H9 (cell line): ENCODE measurements at regions not wholly inside any gene's neighbourhood (a gene's known extent, or its start where the extent isn't known, plus 50 kb on each side); places are given as distances from the start of the nearest gene placed in this dataset.

Experiments used
- DNase-seq: peaks from one replicate; pipeline ENCODE4 v3.0.0-alpha.2; 2017
- H2AFZ ChIP-seq: one replicate; pipeline ENCODE4 v1.6.1; 2013; ENCODE audit warnings: mild to moderate bottlenecking, low read length, control low read depth, moderate library complexity
- H2AK5ac ChIP-seq: 2 replicates; pipeline ENCODE4 v1.6.1; 2013; ENCODE audit warnings: low read length, control low read depth, mixed read lengths; ENCODE audit not compliant: insufficient read length
- H2BK120ac ChIP-seq: one replicate; pipeline ENCODE4 v1.6.1; 2013; ENCODE audit warnings: low read depth, mild to moderate bottlenecking, low read length, control low read depth, inconsistent platforms; ENCODE audit not compliant: poor library complexity, severe bottlenecking
- H2BK12ac ChIP-seq: 2 replicates; pipeline ENCODE4 v1.6.1; 2013; ENCODE audit warnings: low read length, control low read depth, mixed read lengths, low read depth; ENCODE audit not compliant: insufficient read length
- H2BK15ac ChIP-seq: 2 replicates; pipeline ENCODE4 v1.6.1; 2013; ENCODE audit warnings: low read depth, low read length, control low read depth
- H2BK20ac ChIP-seq: one replicate; pipeline ENCODE4 v1.6.1; 2013; ENCODE audit warnings: low read depth, mild to moderate bottlenecking, low read length, control low read depth, inconsistent platforms; ENCODE audit not compliant: poor library complexity, severe bottlenecking
- H2BK5ac ChIP-seq: 2 replicates; pipeline ENCODE4 v1.6.1; 2013; ENCODE audit warnings: low read length, control low read depth, mixed read lengths; ENCODE audit not compliant: insufficient read length
- H3K14ac ChIP-seq: 2 replicates; pipeline ENCODE4 v1.6.1; 2013; ENCODE audit warnings: low read length, control low read depth; ENCODE audit not compliant: insufficient read depth
- H3K18ac ChIP-seq: 2 replicates; pipeline ENCODE4 v1.6.1; 2013; ENCODE audit warnings: low read depth, mild to moderate bottlenecking, mixed read lengths, low read length, control low read depth; ENCODE audit not compliant: insufficient read length
- H3K23ac ChIP-seq: 2 replicates; pipeline ENCODE4 v1.6.1; 2013; ENCODE audit warnings: low read length, control low read depth, mixed read lengths, low read depth; ENCODE audit not compliant: insufficient read length
- H3K23me2 ChIP-seq: 2 replicates; pipeline ENCODE4 v1.6.1; 2013; ENCODE audit warnings: low read depth, mild to moderate bottlenecking, mixed read lengths, low read length, control low read depth; ENCODE audit not compliant: insufficient read length, poor library complexity, severe bottlenecking
- H3K27ac ChIP-seq: 2 replicates; pipeline ENCODE4 v1.5.1; 2013; ENCODE audit warnings: low read length, control low read depth, mixed read lengths, low read depth; ENCODE audit not compliant: insufficient read length
- H3K27me3 ChIP-seq: 2 replicates; pipeline ENCODE4 v1.6.1; 2013; ENCODE audit warnings: low read length, control low read depth, inconsistent platforms; ENCODE audit not compliant: insufficient read depth
- H3K4ac ChIP-seq: 2 replicates; pipeline ENCODE4 v1.6.1; 2013; ENCODE audit warnings: low read depth, mild to moderate bottlenecking, control low read depth, inconsistent platforms, low read length, moderate library complexity
- H3K4me1 ChIP-seq: 2 replicates; pipeline ENCODE4 v1.6.1; 2013; ENCODE audit warnings: low read length, control low read depth, inconsistent platforms; ENCODE audit not compliant: insufficient read depth
- H3K4me2 ChIP-seq: 2 replicates; pipeline ENCODE4 v1.6.1; 2013; ENCODE audit warnings: low read length, control low read depth, mixed read lengths; ENCODE audit not compliant: insufficient read length, insufficient read depth
- H3K56ac ChIP-seq: 2 replicates; pipeline ENCODE4 v1.6.1; 2013; ENCODE audit warnings: low read depth, mild to moderate bottlenecking, mixed read lengths, low read length, control low read depth; ENCODE audit not compliant: insufficient read length
- H3K79me1 ChIP-seq: 2 replicates; pipeline ENCODE4 v1.6.1; 2013; ENCODE audit warnings: low read depth, mild to moderate bottlenecking, moderate library complexity, low read length, control low read depth, inconsistent platforms; ENCODE audit not compliant: insufficient read depth, poor library complexity, severe bottlenecking
- H3K79me2 ChIP-seq: 2 replicates; pipeline ENCODE4 v1.6.1; 2013; ENCODE audit warnings: low read length, control low read depth, inconsistent platforms; ENCODE audit not compliant: insufficient read depth
- H3K9ac ChIP-seq: 2 replicates; pipeline ENCODE4 v1.6.1; 2013; ENCODE audit warnings: low read length, control low read depth, mixed read lengths; ENCODE audit not compliant: insufficient read length; ENCODE audit errors: extremely low read depth
- H3K9me3 ChIP-seq: one replicate; pipeline ENCODE4 v1.6.1; 2013; ENCODE audit warnings: low read depth, low read length, inconsistent platforms; ENCODE audit not compliant: control insufficient read depth
- H3T11ph ChIP-seq: one replicate; pipeline ENCODE4 v1.6.1; 2013; ENCODE audit warnings: mild to moderate bottlenecking, low read length, control low read depth, inconsistent platforms
- H4K20me1 ChIP-seq: one replicate; pipeline ENCODE4 v1.6.1; 2013; ENCODE audit not compliant: control insufficient read depth, insufficient read length, insufficient read depth
- H4K5ac ChIP-seq: 2 replicates; pipeline ENCODE4 v1.6.1; 2013; ENCODE audit warnings: low read depth, mild to moderate bottlenecking, mixed read lengths, low read length, control low read depth; ENCODE audit not compliant: insufficient read length
- H4K8ac ChIP-seq: replicated peaks from 2 replicates; pipeline ENCODE4 v1.6.1; 2013; ENCODE audit warnings: low read length, control low read depth, mixed read lengths, low read depth; ENCODE audit not compliant: insufficient read length
- H4K91ac ChIP-seq: 2 replicates; pipeline ENCODE4 v1.6.1; 2013; ENCODE audit warnings: low read depth, mild to moderate bottlenecking, moderate library complexity, mixed read lengths, low read length, control low read depth; ENCODE audit not compliant: insufficient read length
- H3K27ac Mint-ChIP-seq, 3 experiments: 2 replicates in 2 of 3; 3 replicates in 1 of 3; pipeline ENCODE4 v1.8.0; 2020 to 2021; ENCODE audit warnings: mixed read lengths in 3 of 3, mild to moderate bottlenecking in 1 of 3, moderate library complexity in 1 of 3
- H3K27me3 Mint-ChIP-seq: 2 replicates; pipeline ENCODE4 v1.8.0; 2021; ENCODE audit warnings: low read depth, mild to moderate bottlenecking, moderate library complexity, mixed read lengths
- H3K36me3 Mint-ChIP-seq, 3 experiments: 2 replicates in 2 of 3; 3 replicates in 1 of 3; pipeline ENCODE4 v1.8.0; 2020 to 2021; ENCODE audit warnings: low read depth in 3 of 3, mixed read lengths in 3 of 3; ENCODE audit not compliant: insufficient read depth in 1 of 3
- H3K4me1 Mint-ChIP-seq, 2 experiments: 2 replicates each; pipeline ENCODE4 v1.8.0; 2020; ENCODE audit warnings: mixed read lengths in 2 of 2
- H3K4me3 Mint-ChIP-seq, 2 experiments: 2 replicates in 1 of 2; 3 replicates in 1 of 2; pipeline ENCODE4 v1.8.0; 2020 to 2021; ENCODE audit warnings: mild to moderate bottlenecking in 2 of 2, mixed read lengths in 2 of 2, moderate library complexity in 1 of 2
- H3K9me3 Mint-ChIP-seq, 2 experiments: 2 replicates in 1 of 2; 3 replicates in 1 of 2; pipeline ENCODE4 v1.8.0; 2020; ENCODE audit warnings: mild to moderate bottlenecking in 2 of 2, mixed read lengths in 2 of 2, moderate library complexity in 1 of 2
- WGBS: extraction: QIAGEN DNeasy Blood & Tissue Kit; methylation state at CpG from one replicate; pipeline ENCODE4 v1.1.7; 2013; ENCODE audit warnings: missing lambda C conversion rate, low lambda C conversion rate, mixed read lengths; ENCODE audit not compliant: insufficient read length; ENCODE audit errors: extremely low coverage; 5-methylcytosine and 5-hydroxymethylcytosine counted together
- TF ChIP-seq, protein P1 (sequence below): fragments of 200-600 bp; sonication (generic); conservative IDR thresholded peaks from 3 replicates; pipeline ENCODE4 v1.8.0; 2021; ENCODE audit warnings: antibody characterized with exemption, mild to moderate bottlenecking

DNA sequence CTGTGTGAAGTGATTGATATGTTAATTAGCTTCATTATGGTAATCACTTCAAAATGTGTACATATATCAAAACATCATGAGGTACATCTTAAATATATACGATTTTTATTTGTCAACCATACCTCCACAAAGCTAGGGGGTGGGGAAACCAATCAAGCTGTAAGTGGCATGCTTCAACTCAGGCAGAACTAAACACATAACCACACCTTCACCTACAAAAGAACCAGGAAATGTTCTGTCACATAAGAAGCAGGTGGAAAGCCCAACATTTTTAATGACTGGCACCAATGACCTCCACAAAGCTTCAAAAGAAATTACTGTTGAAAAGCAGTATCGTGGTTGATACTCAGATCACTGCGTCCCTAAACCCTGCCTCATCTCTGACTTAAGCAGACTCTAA, 867.7 kb upstream of the EEF2KMT start:
- Histone ChIP-seq H3K56ac (no peak overlapping the region), H3K4me1 (no peaks in the 10 kb centered on the region), H3K23me2 (no peaks in the 10 kb centered on the region), H3K23ac (no peak overlapping the region), H4K91ac (no peak overlapping the region), H2AFZ (no peak overlapping the region), H4K20me1 (no peaks in the 10 kb centered on the region), H4K8ac (no peak overlapping the region), H3K18ac (no peak overlapping the region), H3K14ac (no peak overlapping the region), H2BK15ac (no peak overlapping the region), H3K4ac (no peak overlapping the region), H2BK12ac (no peak overlapping the region), H3K27me3 (no peaks in the 10 kb centered on the region), H2BK5ac (no peak overlapping the region), H3T11ph (no peak overlapping the region), H3K4me2 (no peak overlapping the region), H3K79me2 (no peaks in the 10 kb centered on the region), H3K9ac (no peak overlapping the region), H3K27ac (no peak overlapping the region), H2BK120ac (no peak overlapping the region), H3K79me1 (no peaks in the 10 kb centered on the region), H3K9me3 (no peaks in the 10 kb centered on the region), H2AK5ac (no peak overlapping the region), H4K5ac (no peak overlapping the region), H2BK20ac (no peak overlapping the region)
- no peaks in the 10 kb centered on the region; a peak in 1 of 5 replicates for H3K9me3 Mint-ChIP-seq
- no peak overlapping the region for H3K4me3 Mint-ChIP-seq
- DNase-seq: no peak
- TF ChIP-seq, protein P1, sequence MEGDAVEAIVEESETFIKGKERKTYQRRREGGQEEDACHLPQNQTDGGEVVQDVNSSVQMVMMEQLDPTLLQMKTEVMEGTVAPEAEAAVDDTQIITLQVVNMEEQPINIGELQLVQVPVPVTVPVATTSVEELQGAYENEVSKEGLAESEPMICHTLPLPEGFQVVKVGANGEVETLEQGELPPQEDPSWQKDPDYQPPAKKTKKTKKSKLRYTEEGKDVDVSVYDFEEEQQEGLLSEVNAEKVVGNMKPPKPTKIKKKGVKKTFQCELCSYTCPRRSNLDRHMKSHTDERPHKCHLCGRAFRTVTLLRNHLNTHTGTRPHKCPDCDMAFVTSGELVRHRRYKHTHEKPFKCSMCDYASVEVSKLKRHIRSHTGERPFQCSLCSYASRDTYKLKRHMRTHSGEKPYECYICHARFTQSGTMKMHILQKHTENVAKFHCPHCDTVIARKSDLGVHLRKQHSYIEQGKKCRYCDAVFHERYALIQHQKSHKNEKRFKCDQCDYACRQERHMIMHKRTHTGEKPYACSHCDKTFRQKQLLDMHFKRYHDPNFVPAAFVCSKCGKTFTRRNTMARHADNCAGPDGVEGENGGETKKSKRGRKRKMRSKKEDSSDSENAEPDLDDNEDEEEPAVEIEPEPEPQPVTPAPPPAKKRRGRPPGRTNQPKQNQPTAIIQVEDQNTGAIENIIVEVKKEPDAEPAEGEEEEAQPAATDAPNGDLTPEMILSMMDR: no peak
- peaks cover 7 to 14% of the 10 kb centered on the region in 2 experiments for H3K4me1 Mint-ChIP-seq
- WGBS: no CpG with 5 or more reads among the region's 3 CpGs
- H3K27me3 Mint-ChIP-seq: no peaks in the 10 kb centered on the region; the same call in 1 of the 2 replicates
- H3K27ac Mint-ChIP-seq: no peak overlapping the region
- no peaks in the 10 kb centered on the region; a peak in 1 of 7 replicates for H3K36me3 Mint-ChIP-seq
